GM19463 (cell line): ENCODE measurements at regions not wholly inside any gene's neighbourhood (a gene's known extent, or its start where the extent isn't known, plus 50 kb on each side); places are given as distances from the start of the nearest gene placed in this dataset.

ENCODE experiments used
- ATAC-seq: cut with Tn5 transposase; IDR thresholded peaks from one replicate; pipeline ENCODE4 v1.9.1; 2021; ENCODE audit warnings: mild to moderate bottlenecking, moderate library complexity; ENCODE audit not compliant: unreplicated experiment

GRCh38 chr1:218525451-218526197, 180.5 kb downstream of the TGFB2 start:
- no peak for ATAC-seq

GRCh38 chr1:218526198-218526580, 181.1 kb downstream of the TGFB2 start:
- ATAC-seq, result no peak

GRCh38 chr1:218527737-218528136, 182.6 kb downstream of the TGFB2 start:
- ATAC-seq, result no peak

- ATAC-seq, result no peak
Measured at GRCh38 chr1:218529646-218530300, 184.6 kb downstream of the TGFB2 start.

GRCh38 chr1:218531936-218532335, 186.8 kb downstream of the TGFB2 start:
- no peak for ATAC-seq

- no peak for ATAC-seq
Measured at GRCh38 chr1:218536296-218536986, 191.3 kb downstream of the TGFB2 start.

- ATAC-seq, result no peak
Measured at GRCh38 chr1:218537122-218537913, 192.2 kb downstream of the TGFB2 start.

- no peak for ATAC-seq
Measured at GRCh38 chr1:218538341-218538740, 193.2 kb downstream of the TGFB2 start.

GRCh38 chr1:218546314-218546713, 201.2 kb downstream of the TGFB2 start:
- no peak for ATAC-seq

- no peak for ATAC-seq
Measured at GRCh38 chr1:218547957-218548730, 203.0 kb downstream of the TGFB2 start.

- ATAC-seq, result no peak
Measured at GRCh38 chr1:218548764-218549163, 203.6 kb downstream of the TGFB2 start.

GRCh38 chr1:218553197-218553596, 208.1 kb downstream of the TGFB2 start:
- ATAC-seq, result no peak

- no peak for ATAC-seq
Measured at GRCh38 chr1:218556016-218556415, 210.9 kb downstream of the TGFB2 start.

GRCh38 chr1:218557731-218558130, 212.6 kb downstream of the TGFB2 start:
- no peak for ATAC-seq

- no peak for ATAC-seq
Measured at GRCh38 chr1:218558271-218558810, 213.2 kb downstream of the TGFB2 start.

- no peak for ATAC-seq
Measured at GRCh38 chr1:218565377-218565776, 220.2 kb downstream of the TGFB2 start.

GRCh38 chr1:218568962-218569550, 223.9 kb downstream of the TGFB2 start:
- no peak for ATAC-seq

- no peak for ATAC-seq
Measured at GRCh38 chr1:218570456-218570855, 225.3 kb downstream of the TGFB2 start.

- ATAC-seq, result no peak
Measured at GRCh38 chr1:218571491-218571890, 226.4 kb downstream of the TGFB2 start.

- no peak for ATAC-seq
Measured at GRCh38 chr1:218572050-218572449, 226.9 kb downstream of the TGFB2 start.
